Muscle layer of duodenum (tissue), 2 donors: ENCODE measurements at regions not wholly inside any gene's neighbourhood (a gene's known extent, or its start where the extent isn't known, plus 50 kb on each side); places are given as distances from the start of the nearest gene placed in this dataset.
"Not testable (repeated sequence)": the region's sequence is repeated elsewhere in the genome, so short reads cannot be mapped to it uniquely, and the experiment has no call there.

Experiments
- H3K27ac ChIP-seq: one replicate; pipeline ENCODE4 v1.7.0; 2013; ENCODE audit warnings: mild to moderate bottlenecking, low read length
- H3K27me3 ChIP-seq: one replicate; pipeline ENCODE4 v1.7.0; 2013; ENCODE audit warnings: low read depth, mild to moderate bottlenecking, control low read depth, low read length
- H3K36me3 ChIP-seq, 2 donors: one replicate each; pipeline ENCODE4 v1.7.0; 2013; ENCODE audit warnings: low read length in 2 of 2, control low read depth in 1 of 2, mild to moderate bottlenecking in 1 of 2; ENCODE audit not compliant: insufficient read depth in 2 of 2, control insufficient read depth in 1 of 2
- H3K4me1 ChIP-seq, 2 donors: one replicate each; pipeline ENCODE4 v1.7.0; 2013; ENCODE audit warnings: low read length in 2 of 2, mild to moderate bottlenecking in 2 of 2, control low read depth in 1 of 2, moderate library complexity in 1 of 2; ENCODE audit not compliant: insufficient read depth in 2 of 2, control insufficient read depth in 1 of 2
- H3K4me3 ChIP-seq, 2 donors: one replicate each; pipeline ENCODE4 v1.7.0; 2013; ENCODE audit warnings: low read length in 2 of 2, low read depth in 1 of 2, mild to moderate bottlenecking in 1 of 2
- H3K9me3 ChIP-seq, 2 donors: one replicate each; pipeline ENCODE4 v1.7.0; 2013; ENCODE audit warnings: low read length in 2 of 2, control low read depth in 1 of 2, mild to moderate bottlenecking in 1 of 2; ENCODE audit not compliant: control insufficient read depth in 1 of 2
- donor health status: healthy.

GRCh38 chr20:57987659-57988058, 240.8 kb downstream of the ANKRD60 start:
- Histone ChIP-seq H3K27ac (no peak overlapping the region), H3K4me3 (no peak overlapping the region), H3K9me3 (no peaks in the 10 kb centered on the region), H3K36me3 (no peaks in the 10 kb centered on the region), H3K4me1 (no peaks in the 10 kb centered on the region), H3K27me3 (no peaks in the 10 kb centered on the region)

DNA sequence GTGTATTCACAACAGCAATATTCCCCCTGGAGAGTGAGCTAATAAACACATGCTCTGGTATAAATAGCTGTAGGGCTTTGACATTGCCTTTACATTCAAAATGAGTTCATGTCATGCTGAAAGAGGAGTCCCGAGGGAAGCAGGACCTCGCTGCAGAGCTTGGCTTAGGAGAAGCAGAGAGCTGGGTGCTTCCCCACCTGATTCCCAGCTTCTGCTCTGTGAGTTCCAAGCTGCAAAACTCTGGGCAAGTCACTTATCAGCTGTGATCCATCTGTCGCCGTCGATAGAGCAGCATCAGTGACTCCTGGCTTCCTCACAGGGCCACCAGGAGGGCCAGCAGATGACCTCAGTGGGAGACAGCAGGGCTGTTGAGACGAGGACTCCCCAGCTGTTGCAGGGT, 241.8 kb downstream of the ANKRD60 start:
- no peaks in the 10 kb centered on the region for H3K27me3 ChIP-seq
- H3K9me3 ChIP-seq, result no peaks in the 10 kb centered on the region
- H3K4me3 ChIP-seq, result no peak overlapping the region
- no peaks in the 10 kb centered on the region for H3K4me1 ChIP-seq
- H3K27ac ChIP-seq, result no peak overlapping the region
- H3K36me3 ChIP-seq, result no peaks in the 10 kb centered on the region

- Histone ChIP-seq H3K27ac (no peak overlapping the region), H3K27me3 (no peaks in the 10 kb centered on the region), H3K4me1 (no peaks in the 10 kb centered on the region), H3K4me3 (no peak overlapping the region), H3K9me3 (no peaks in the 10 kb centered on the region), H3K36me3 (no peaks in the 10 kb centered on the region)
These were observed 243.2 kb downstream of the ANKRD60 start for GRCh38 chr20:57985278-57985677.

DNA sequence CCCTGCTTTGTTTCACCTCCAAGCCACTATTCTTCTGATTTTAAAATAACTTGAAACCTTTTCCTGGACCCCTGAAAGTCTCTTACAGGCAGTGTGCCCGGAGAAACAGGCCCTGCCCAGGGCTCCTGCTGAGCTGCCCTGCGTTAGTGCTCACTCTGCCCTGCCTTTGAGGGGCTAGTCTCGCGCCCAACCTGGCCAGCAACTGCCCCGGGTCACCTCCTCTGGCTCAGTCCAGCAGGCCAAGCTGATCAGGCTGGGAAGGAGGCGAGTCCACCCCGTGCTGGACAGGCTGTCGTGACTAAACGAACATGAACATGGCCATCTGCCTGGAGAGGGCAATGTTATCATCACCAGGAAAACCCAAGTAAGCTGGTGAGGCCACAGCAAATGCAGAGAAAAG, 245.4 kb downstream of the ANKRD60 start:
- Histone ChIP-seq H3K4me1 (no peaks in the 10 kb centered on the region), H3K36me3 (no peaks in the 10 kb centered on the region), H3K4me3 (no peak overlapping the region), H3K27ac (no peak overlapping the region), H3K9me3 (no peaks in the 10 kb centered on the region), H3K27me3 (no peaks in the 10 kb centered on the region)

DNA sequence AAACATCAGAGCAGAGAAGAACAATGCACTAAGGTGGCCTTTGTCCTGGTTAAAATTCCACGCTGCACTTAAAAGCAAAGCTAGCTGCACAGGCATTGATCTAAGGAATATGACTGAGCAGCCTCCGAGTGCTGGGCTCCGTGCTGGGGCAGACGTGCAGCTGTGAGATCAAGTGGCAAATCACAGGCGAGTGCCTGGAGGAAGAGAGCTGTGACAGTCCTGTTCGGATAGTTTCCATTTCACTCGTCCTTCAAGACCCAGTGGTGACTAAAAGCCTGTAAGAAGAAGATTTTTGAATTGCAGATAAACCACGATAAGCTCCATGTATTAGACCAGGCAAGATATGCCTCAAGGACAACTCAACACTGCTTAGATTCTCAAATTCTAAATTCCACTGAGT, 247.9 kb downstream of the ANKRD60 start:
- Histone ChIP-seq H3K4me3 (no peak overlapping the region), H3K9me3 (no peaks in the 10 kb centered on the region), H3K27me3 (no peaks in the 10 kb centered on the region), H3K4me1 (no peaks in the 10 kb centered on the region), H3K36me3 (no peaks in the 10 kb centered on the region), H3K27ac (no peak overlapping the region)

GRCh38 chr20:57977569-57977968, 250.9 kb downstream of the ANKRD60 start:
- Histone ChIP-seq H3K4me3 (no peak overlapping the region), H3K27ac (no peak overlapping the region), H3K36me3 (no peaks in the 10 kb centered on the region), H3K4me1 (no peaks in the 10 kb centered on the region), H3K27me3 (no peaks in the 10 kb centered on the region), H3K9me3 (no peaks in the 10 kb centered on the region)

- Histone ChIP-seq H3K4me3 (no peak overlapping the region), H3K27ac (no peak overlapping the region), H3K36me3 (no peaks in the 10 kb centered on the region), H3K9me3 (no peaks in the 10 kb centered on the region), H3K27me3 (no peaks in the 10 kb centered on the region), H3K4me1 (no peaks in the 10 kb centered on the region)
These were observed 251.3 kb downstream of the ANKRD60 start for GRCh38 chr20:57977141-57977540.

DNA sequence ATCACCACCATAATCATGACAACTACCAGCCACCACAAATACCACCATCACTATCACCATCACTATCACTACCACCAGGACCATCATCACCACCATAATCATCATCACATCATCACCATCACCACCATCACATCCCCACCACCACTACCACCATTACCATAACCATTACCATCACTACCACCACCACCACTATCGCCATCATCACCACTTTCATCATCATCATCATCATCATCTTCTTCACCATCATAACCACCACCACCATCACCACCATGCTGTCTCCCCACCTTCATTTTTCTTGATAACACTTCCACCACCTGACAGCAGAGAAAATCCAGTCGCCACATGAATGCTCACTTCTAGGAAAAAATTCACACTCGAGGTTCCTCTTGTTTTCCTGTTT, 253.6 kb downstream of the ANKRD60 start:
- H3K4me1 ChIP-seq, result no peaks in the 10 kb centered on the region
- H3K27ac ChIP-seq, result no peak overlapping the region
- no peak overlapping the region for H3K4me3 ChIP-seq
- H3K27me3 ChIP-seq, result no peaks in the 10 kb centered on the region
- no peaks in the 10 kb centered on the region for H3K9me3 ChIP-seq
- H3K36me3 ChIP-seq, result no peaks in the 10 kb centered on the region

- no peaks in the 10 kb centered on the region for H3K4me1 ChIP-seq
- H3K27me3 ChIP-seq, result no peaks in the 10 kb centered on the region
- no peak overlapping the region for H3K27ac ChIP-seq
- no peaks in the 10 kb centered on the region for H3K9me3 ChIP-seq
- no peaks in the 10 kb centered on the region for H3K36me3 ChIP-seq
- H3K4me3 ChIP-seq, result no peak overlapping the region
These were observed 254.6 kb downstream of the ANKRD60 start for GRCh38 chr20:57973886-57974285.

- not testable (repeated sequence) for H3K4me3 ChIP-seq, H3K27ac ChIP-seq, H3K36me3 ChIP-seq, H3K27me3 ChIP-seq, H3K9me3 ChIP-seq, H3K4me1 ChIP-seq
These were observed 256.9 kb downstream of the ANKRD60 start for GRCh38 chr20:57971583-57971982.

DNA sequence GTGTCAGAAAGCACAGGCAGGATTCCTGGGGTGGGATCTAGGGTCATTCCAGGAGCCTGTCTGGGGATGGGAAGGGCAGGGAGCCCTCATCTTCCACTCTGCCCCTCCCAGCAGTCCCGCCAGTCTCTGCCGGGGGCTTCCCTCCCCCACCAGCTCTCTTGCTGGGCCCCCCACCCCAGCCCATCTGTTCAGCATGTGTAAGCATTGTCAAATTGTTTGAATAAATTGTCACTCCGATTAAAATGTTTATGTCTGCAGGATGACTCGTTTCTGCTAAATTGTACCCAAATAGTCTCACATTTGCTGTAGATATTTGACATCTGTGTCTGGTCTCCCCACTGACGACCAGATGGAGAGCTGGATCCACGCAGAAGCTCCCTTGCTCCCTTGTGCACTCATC, 257.6 kb downstream of the ANKRD60 start:
- Histone ChIP-seq H3K36me3 (no peaks in the 10 kb centered on the region), H3K9me3 (no peaks in the 10 kb centered on the region), H3K4me1 (no peaks in the 10 kb centered on the region), H3K27me3 (no peaks in the 10 kb centered on the region), H3K4me3 (no peak overlapping the region), H3K27ac (no peak overlapping the region)

DNA sequence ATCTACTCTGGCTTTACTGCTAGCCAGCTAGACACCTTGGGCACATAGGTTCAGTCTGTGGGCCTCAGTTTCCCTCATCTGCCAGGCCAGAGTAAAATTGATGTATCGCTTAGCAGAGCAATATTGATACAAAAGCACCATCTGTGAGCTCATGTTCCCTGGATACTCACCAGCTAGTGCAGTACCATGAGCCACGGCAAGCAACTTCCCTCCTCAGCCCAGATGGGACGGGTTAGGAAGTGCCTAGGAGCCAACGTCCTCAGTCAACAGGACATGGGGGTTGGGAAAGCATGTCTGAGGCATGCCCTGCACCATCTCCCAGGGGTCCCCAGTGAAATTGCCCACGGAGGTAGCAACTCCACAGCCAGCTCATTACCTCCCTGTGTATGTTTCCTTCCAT, 258.3 kb downstream of the ANKRD60 start:
- Histone ChIP-seq H3K4me1 (no peaks in the 10 kb centered on the region), H3K27me3 (no peaks in the 10 kb centered on the region), H3K9me3 (no peaks in the 10 kb centered on the region), H3K4me3 (no peak overlapping the region), H3K27ac (no peak overlapping the region), H3K36me3 (no peaks in the 10 kb centered on the region)
